Thyroid gland (tissue), 4 donors: ENCODE measurements at regions not wholly inside any gene's neighbourhood (a gene's known extent, or its start where the extent isn't known, plus 50 kb on each side); places are given as distances from the start of the nearest gene placed in this dataset.

Source experiments
- CTCF ChIP-seq, 6 experiments: fragments of 200-600 bp in 3 of 6; fragments of 450-650 bp in 3 of 6; sonication (generic) in 3 of 6; IDR thresholded peaks; one replicate each; pipeline ENCODE4 v1.5.1; 2016 to 2019; ENCODE audit warnings: antibody characterized with exemption in 6 of 6, mild to moderate bottlenecking in 2 of 6, inconsistent platforms in 1 of 6, moderate library complexity in 1 of 6
- POLR2A ChIP-seq, 2 donors: fragments of 450-650 bp; IDR thresholded peaks; one replicate each; pipeline ENCODE4 v1.6.1; 2017; ENCODE audit warnings: antibody characterized with exemption in 2 of 2, mild to moderate bottlenecking in 2 of 2, moderate library complexity in 1 of 2

GRCh38 chr13:50119591-50119990 lies 104.3 kb downstream of the KCNRG start:
- TF ChIP-seq CTCF (IDR thresholded peaks at IDR 0.05) = no peak
- no peak for TF ChIP-seq POLR2A (IDR thresholded peaks at IDR 0.05)
